ENCODE measurements at regions not wholly inside any gene's neighbourhood (a gene's known extent, or its start where the extent isn't known, plus 50 kb on each side); places are given as distances from the start of the nearest gene placed in this dataset.

DNA sequence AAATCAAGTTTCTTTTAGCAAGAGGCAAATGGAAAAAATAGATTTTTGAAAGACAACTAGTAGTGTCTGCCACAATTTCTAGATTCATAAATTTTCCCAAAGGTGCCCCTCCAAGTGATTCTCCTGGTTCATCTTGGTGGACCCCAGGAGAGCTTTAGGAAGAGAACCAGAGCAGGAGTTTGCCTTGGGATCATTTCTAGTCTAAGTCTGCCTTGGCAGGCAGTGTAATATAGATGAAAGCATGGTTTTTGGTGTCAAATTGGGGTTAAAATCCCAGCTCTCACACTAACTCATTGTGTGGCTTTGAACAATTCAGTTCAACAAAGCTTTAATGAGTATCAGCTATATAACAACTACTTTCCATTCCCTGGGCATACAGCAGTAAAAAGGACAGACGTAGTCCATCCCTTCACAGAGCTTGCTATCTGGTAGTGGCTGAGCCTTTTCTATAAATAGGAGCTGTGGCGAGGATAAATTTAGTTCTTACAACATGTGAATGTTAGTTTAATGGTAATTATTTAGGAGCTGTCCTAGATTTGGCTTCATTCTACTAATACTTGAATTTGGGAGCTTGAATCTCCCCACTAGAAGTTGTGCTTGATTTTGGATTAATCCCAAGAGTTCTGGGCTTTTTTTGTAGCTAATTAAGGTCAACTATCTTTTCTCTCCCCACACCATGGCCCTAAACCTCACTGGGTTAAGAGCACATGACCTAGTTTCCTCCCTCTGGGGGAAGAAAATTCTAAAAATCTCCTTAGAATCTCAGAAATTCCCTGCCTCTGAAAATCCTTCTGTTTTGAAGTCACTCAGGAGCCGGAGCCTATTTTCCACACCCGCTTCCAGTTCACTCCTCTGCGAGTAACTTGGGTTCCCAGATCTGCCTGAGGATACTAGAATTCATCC, 197.8 kb downstream of the PCSK1 start:
- Histone ChIP-seq H3K27ac (no peak overlapping the region), H3K27me3 (ENCODE audit: control insufficient read depth, insufficient read depth, low read length) (no peaks in the 10 kb centered on the region), H3K4me1 (no peaks in the 10 kb centered on the region), H3K79me2 (no peaks in the 10 kb centered on the region), H3K36me3 (ENCODE audit: control insufficient read depth, insufficient read depth, low read length) (no peaks in the 10 kb centered on the region), H3K9ac (no peak overlapping the region), H3K4me2 (ENCODE audit: low read length) (no peak overlapping the region), H2AFZ (no peak overlapping the region), H3K9me3 (ENCODE audit: control insufficient read depth, low read length) (no peaks in the 10 kb centered on the region), H3K4me3 (ENCODE audit: low read depth, low read length) (no peak overlapping the region)
- TF ChIP-seq, protein P1, sequence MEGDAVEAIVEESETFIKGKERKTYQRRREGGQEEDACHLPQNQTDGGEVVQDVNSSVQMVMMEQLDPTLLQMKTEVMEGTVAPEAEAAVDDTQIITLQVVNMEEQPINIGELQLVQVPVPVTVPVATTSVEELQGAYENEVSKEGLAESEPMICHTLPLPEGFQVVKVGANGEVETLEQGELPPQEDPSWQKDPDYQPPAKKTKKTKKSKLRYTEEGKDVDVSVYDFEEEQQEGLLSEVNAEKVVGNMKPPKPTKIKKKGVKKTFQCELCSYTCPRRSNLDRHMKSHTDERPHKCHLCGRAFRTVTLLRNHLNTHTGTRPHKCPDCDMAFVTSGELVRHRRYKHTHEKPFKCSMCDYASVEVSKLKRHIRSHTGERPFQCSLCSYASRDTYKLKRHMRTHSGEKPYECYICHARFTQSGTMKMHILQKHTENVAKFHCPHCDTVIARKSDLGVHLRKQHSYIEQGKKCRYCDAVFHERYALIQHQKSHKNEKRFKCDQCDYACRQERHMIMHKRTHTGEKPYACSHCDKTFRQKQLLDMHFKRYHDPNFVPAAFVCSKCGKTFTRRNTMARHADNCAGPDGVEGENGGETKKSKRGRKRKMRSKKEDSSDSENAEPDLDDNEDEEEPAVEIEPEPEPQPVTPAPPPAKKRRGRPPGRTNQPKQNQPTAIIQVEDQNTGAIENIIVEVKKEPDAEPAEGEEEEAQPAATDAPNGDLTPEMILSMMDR (IDR thresholded peaks at IDR 0.05) = no peak

DNA sequence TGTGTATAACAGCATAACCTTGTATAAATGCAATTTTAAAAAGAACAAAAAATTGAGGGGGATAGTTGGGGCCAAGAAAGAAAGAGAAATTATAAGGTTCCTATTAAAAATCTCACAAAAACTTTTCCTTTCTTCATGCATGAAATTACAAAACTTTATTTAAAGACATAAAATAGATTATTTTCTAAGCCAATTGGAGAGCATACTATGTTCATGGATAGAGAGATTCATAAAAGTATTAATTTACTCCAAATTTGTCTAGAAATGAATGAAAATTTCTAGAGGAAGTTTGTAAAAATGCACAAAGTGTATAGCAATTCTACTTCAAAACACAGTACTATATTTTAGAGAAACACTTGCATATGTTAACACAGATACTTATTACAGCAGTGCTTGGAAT, 200.4 kb downstream of the PCSK1 start:
- no peak overlapping the region for H3K4me3 ChIP-seq (ENCODE audit: low read depth, low read length)
- no peaks in the 10 kb centered on the region for H3K9me3 ChIP-seq (ENCODE audit: control insufficient read depth, low read length)
- TF ChIP-seq, protein P1 (IDR thresholded peaks at IDR 0.05) = no peak
- H3K27me3 ChIP-seq (ENCODE audit: control insufficient read depth, insufficient read depth, low read length) = no peaks in the 10 kb centered on the region
- no peak overlapping the region for H3K4me2 ChIP-seq (ENCODE audit: low read length)
- no peak overlapping the region for H3K27ac ChIP-seq
- no peaks in the 10 kb centered on the region for H3K4me1 ChIP-seq
- H3K36me3 ChIP-seq (ENCODE audit: control insufficient read depth, insufficient read depth, low read length) = no peaks in the 10 kb centered on the region
- H3K79me2 ChIP-seq = no peaks in the 10 kb centered on the region
- H2AFZ ChIP-seq = no peak overlapping the region
- H3K9ac ChIP-seq = no peak overlapping the region

DNA sequence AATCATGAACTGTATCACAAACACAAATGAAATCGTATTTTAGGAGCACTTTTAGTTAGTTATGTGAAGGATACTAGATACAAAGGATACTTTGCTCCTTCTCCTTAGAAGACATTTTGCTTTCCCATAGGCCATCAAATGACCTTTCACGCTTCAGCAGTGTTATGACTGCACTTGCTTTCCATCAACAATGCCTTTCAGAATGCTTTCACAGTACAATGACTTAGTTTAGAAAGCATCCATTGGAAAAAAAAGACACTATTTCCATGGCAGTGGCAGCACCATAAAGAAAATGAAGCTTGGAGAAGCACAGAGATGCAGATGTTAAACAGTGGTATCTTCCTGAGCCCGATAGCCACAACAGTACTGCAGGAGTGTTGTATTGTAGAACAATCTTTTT, 203.9 kb downstream of the PCSK1 start:
- H3K9me3 ChIP-seq (ENCODE audit: control insufficient read depth, low read length) = no peaks in the 10 kb centered on the region
- TF ChIP-seq, protein P1 (IDR thresholded peaks at IDR 0.05) = no peak
- no peak overlapping the region for H3K9ac ChIP-seq
- H3K4me2 ChIP-seq (ENCODE audit: low read length) = no peak overlapping the region
- no peaks in the 10 kb centered on the region for H3K4me1 ChIP-seq
- H3K36me3 ChIP-seq (ENCODE audit: control insufficient read depth, insufficient read depth, low read length) = no peaks in the 10 kb centered on the region
- H2AFZ ChIP-seq = no peak overlapping the region
- no peak overlapping the region for H3K4me3 ChIP-seq (ENCODE audit: low read depth, low read length)
- no peaks in the 10 kb centered on the region for H3K27me3 ChIP-seq (ENCODE audit: control insufficient read depth, insufficient read depth, low read length)
- H3K27ac ChIP-seq = no peak overlapping the region
- H3K79me2 ChIP-seq = no peaks in the 10 kb centered on the region

DNA sequence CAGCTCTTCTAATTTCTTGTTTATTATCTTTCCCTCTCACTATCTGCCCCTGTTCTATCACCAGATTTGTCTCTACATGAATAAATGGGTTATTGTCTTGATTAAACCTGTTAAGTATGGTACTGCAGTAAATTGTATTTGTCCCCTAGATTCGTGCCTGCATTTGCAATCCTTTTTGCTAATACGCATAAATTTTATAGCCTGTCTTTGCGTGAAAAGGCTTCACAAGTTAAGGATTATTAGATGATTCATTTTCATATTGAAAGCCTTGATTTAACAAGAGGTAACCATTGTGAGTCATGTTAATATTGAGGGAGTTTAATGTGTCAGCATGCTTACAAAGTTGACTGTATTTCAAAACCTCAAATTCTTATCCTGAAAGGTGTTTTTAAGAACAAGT, 204.6 kb downstream of the PCSK1 start:
- Histone ChIP-seq H3K4me3 (ENCODE audit: low read depth, low read length) (no peak overlapping the region), H3K9me3 (ENCODE audit: control insufficient read depth, low read length) (no peaks in the 10 kb centered on the region), H3K27me3 (ENCODE audit: control insufficient read depth, insufficient read depth, low read length) (no peaks in the 10 kb centered on the region), H3K36me3 (ENCODE audit: control insufficient read depth, insufficient read depth, low read length) (no peaks in the 10 kb centered on the region), H3K4me2 (ENCODE audit: low read length) (no peak overlapping the region), H3K4me1 (no peaks in the 10 kb centered on the region), H3K79me2 (no peaks in the 10 kb centered on the region), H3K27ac (no peak overlapping the region), H2AFZ (no peak overlapping the region), H3K9ac (no peak overlapping the region)
- TF ChIP-seq, protein P1 (IDR thresholded peaks at IDR 0.05) = no peak

DNA sequence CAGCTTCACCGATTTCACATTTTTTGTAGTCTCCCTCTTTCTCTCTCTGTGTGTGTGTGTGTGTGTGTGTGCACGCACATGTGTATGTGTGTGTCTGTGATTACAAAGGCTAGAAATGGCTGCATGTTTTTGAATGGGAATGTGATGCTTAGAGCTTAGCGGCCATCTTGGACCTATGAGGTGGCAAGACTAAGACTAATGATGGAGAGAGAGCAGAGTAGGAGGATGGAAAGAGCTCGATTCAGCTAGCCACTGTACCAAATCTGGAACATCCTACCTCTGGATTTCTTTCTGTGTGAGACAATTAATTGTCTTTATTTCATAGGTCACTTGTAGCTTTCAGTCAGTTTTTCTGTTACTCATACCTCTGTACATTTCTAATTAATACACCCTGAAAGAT, 205.1 kb downstream of the PCSK1 start:
- H3K9ac ChIP-seq = no peak overlapping the region
- H3K27ac ChIP-seq = no peak overlapping the region
- TF ChIP-seq, protein P1 (IDR thresholded peaks at IDR 0.05) = no peak
- no peaks in the 10 kb centered on the region for H3K9me3 ChIP-seq (ENCODE audit: control insufficient read depth, low read length)
- H3K27me3 ChIP-seq (ENCODE audit: control insufficient read depth, insufficient read depth, low read length) = no peaks in the 10 kb centered on the region
- no peaks in the 10 kb centered on the region for H3K36me3 ChIP-seq (ENCODE audit: control insufficient read depth, insufficient read depth, low read length)
- H3K4me1 ChIP-seq = no peaks in the 10 kb centered on the region
- no peak overlapping the region for H2AFZ ChIP-seq
- no peak overlapping the region for H3K4me3 ChIP-seq (ENCODE audit: low read depth, low read length)
- no peak overlapping the region for H3K4me2 ChIP-seq (ENCODE audit: low read length)
- H3K79me2 ChIP-seq = no peaks in the 10 kb centered on the region

All from parathyroid adenoma (tissue), 2 donors.